HG03103 (cell line): ENCODE measurements at regions not wholly inside any gene's neighbourhood (a gene's known extent, or its start where the extent isn't known, plus 50 kb on each side); places are given as distances from the start of the nearest gene placed in this dataset.
"Not testable (repeated sequence)": the region's sequence is repeated elsewhere in the genome, so short reads cannot be mapped to it uniquely, and the experiment has no call there.

ENCODE experiments used
- ATAC-seq: cut with Tn5 transposase; IDR thresholded peaks from one replicate; pipeline ENCODE4 v1.9.1; 2021; ENCODE audit warnings: low read depth; ENCODE audit not compliant: unreplicated experiment

DNA sequence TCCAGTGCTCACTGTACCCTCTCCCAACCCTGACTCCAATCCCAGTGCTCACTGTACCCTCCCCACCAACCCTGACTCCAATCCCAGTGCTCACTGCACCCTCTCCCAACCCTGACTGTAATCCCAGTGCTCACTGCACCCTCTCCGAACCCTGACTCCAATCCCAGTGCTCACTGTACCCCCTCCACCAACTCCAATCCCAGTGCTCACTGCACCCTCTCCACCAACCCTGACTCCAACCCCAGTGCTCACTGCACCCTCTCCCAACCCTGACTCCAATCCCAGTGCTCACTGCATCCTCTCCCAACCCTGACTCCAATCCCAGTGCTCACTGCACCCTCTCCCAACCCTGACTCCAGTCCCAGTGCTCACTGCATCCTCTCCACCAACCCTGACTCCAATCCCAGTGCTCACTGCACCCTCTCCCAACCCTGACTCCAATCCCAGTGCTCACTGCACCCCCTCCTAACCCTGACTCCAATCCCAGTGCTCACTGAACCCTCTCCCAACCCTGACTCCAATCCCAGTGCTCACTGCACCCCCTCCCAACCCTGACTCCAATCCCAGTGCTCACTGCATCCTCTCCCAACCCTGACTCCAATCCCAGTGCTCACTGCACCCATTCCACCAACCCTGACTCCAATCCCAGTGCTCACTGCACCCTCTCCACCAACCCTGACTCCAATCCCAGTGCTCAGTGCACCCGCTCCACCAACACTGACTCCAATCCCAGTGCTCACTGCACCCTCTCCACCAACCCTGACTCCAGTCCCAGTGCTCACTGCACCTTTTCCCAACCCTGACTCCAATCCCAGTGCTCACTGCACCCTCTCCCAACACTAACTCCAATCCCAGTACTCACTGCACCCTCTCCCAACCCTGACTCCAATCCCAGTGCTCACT, 136.3 kb upstream of the ZNF618 start:
- not testable (repeated sequence) for ATAC-seq

DNA sequence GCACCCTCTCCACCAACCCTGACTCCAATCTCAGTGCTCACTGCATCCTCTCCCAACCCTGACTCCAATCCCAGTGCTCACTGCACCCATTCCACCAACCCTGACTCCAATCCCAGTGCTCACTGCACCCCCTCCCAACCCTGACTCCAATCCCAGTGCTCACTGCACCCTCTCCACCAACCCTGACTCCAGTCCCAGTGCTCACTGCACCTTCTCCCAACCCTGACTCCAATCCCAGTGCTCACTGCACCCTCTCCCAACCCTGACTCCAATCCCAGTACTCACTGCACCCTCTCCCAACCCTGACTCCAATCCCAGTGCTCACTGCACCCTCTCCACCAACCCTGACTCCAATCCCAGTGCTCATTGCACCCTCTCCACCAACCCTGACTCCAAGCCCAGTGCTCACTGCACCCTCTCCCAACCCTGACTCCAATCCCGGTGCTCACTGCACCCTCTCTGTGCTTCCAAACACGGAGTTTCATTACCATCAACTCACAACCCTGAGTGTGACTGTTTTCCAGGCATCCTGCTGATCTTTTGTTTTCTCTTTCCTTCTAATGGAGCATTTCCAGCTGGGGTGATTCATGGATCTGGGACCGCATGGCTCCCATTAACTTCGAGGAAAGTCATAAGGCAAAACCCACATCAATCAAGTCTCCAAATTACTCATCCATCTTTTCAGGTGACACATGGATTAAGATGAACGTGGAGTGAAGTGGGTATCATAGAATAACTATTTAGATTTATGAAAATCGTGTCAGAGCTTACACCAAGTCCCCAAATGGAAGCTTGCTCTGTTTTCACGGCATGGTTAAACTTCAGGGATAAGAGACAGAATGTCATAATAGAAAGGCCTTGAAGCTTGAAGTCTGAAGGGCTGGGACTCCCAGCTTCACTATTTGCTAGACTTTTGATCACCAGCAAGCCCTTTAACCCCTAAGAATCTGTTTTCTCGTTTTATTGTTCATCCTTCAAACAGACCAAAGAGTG, 135.3 kb upstream of the ZNF618 start:
- ATAC-seq = not testable (repeated sequence)

DNA sequence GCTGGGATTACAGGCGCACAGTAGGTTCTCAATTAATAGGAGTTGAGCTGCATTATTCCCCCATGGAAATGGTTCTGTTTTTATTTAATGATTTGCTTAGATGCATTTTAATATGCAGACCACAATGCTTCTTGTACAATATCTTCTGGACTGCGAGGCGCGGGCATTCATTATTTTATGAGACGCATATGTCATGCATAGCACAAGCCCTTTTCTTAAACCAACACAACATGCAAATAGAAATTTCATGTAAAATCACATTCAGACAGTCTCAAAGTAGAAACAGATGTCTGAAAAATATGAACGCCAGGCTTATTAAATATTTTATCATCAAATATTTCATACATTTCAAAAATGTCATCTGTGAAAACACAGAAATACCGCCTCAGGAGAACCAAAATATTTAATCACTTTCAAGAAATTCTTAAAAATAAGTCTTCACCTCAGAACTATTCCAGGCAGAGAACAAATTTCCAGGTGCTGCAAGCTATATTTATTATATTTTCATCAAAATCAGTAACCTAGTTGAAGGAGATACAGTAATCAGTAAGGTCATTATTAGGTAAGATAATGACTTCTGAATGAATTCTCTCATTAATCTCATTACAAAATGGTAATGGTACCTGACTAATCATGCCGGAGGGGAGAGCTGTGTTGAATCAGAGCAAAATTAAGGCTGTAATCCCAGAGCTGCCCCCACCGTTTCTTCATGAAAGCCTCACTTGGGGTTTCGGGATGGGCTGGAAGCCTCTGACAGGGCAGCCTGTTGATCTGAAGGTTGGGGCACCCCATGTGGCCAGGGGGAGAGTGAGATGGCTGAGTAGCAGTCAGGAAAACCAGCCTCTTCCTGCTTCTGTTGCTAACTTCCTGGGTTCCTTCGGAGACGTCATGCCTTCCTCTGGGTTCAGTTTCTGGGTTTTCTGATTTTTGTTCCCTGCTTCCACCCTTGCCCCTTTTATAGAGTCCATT, 133.9 kb upstream of the ZNF618 start:
- ATAC-seq = no peak

DNA sequence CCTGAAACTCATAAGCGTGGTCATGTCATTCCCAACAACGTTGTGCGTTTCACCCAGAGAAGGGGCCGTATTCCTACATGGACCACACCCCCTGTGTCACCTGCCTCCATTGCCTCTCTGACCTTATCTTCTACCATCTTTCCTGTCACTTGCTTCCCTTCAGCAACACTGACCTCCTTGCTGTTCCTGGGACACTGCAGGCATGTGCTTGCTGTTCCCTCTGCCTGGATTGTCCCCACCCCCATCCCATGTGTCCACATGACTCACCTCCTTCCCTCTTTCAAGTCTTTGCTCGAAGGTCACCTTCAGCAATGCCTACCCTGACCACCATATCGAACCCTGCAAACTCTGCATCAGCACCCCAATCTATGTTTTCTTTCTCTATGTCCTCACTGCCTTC, 133.2 kb upstream of the ZNF618 start:
- no peak for ATAC-seq

- no peak for ATAC-seq
Measured at GRCh38 chr9:113746486-113746885, 129.6 kb upstream of the ZNF618 start.

- no peak for ATAC-seq
Measured at GRCh38 chr9:113748135-113748534, 128.0 kb upstream of the ZNF618 start.

- no peak for ATAC-seq
Measured at GRCh38 chr9:113753398-113754119, 122.5 kb upstream of the ZNF618 start.

GRCh38 chr9:113754739-113755138, 121.4 kb upstream of the ZNF618 start:
- no peak for ATAC-seq

- ATAC-seq = no peak
Measured at GRCh38 chr9:113755433-113755832, 120.7 kb upstream of the ZNF618 start.

- ATAC-seq = no peak
Measured at GRCh38 chr9:113756476-113757192, 119.5 kb upstream of the ZNF618 start.

DNA sequence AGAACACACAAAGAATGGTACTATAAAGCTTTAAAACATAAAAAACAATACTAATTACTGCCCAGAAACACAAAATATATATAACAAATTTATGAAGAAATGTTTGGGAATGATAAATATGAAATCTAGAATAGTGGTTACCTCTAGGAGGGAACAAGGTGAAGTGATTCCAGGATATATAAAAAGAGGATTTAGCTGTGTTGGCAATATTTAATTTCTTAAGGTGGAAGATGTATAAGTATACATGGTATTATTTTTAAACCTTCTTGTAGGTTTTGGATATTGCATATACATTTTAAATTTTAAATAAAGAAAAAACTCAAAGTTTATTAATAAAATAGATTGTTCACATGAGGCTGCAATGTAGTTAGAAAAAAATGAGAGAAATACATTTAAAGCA, 112.7 kb upstream of the ZNF618 start:
- no peak for ATAC-seq

DNA sequence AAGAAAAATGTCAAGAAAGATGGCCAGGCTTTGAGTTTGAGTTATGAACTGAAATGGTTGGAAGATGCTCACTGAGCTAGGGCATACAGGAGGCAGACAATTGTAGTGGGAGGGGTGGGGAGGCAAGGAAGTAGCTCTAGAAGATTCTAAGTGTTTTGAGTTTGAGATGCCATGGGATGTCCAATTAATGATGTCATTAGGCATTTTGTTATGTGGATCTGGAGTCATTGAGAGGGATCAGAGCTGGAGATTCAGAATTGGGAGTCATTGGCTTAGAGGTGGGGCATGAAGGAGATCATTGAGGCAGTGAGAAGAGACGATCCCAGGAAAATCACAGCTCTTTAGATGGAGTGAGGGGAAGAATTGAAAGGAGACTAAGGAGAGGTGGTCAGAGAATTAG, 111.5 kb upstream of the ZNF618 start:
- no peak for ATAC-seq

GRCh38 chr9:113769412-113769811, 106.7 kb upstream of the ZNF618 start:
- no peak for ATAC-seq

DNA sequence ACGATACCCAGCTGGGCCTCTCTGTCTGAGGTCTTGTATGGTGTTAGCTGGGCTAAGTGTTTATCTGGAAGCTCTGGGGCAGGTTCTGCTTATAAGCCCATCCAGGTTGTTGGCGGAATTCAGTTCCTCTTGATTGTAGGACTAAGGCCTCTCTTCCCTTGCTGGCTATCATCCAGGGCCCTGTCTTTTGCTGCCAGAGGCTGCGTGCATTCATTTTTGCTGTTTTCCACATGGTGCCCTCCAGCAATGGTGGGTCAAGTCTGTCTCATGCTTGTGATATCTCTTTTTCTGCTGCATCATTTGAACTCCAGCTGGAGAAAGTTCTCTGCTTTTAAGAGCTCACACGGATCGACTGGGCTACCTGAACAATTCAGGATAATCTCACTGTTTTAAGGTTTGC, 105.7 kb upstream of the ZNF618 start:
- no peak for ATAC-seq

DNA sequence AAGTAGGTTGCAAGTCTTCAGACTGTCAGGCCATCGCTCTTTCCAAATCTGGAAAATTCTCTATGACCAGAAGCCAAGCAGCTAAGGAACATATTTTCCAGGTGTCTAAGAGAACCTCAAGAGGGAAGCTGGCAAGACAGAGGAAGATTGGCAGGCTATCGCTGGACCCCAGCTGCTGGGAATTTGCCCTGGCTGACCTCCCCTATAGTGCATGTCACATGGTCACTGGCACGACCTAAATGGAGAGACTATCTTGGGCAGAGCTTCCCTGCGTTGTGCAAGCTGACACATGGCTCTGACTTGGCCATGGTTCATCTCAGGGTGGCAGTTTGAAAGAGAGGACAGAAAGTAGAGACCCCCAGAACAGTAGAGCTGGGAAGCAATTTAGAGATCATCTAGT, 104.9 kb upstream of the ZNF618 start:
- no peak for ATAC-seq

DNA sequence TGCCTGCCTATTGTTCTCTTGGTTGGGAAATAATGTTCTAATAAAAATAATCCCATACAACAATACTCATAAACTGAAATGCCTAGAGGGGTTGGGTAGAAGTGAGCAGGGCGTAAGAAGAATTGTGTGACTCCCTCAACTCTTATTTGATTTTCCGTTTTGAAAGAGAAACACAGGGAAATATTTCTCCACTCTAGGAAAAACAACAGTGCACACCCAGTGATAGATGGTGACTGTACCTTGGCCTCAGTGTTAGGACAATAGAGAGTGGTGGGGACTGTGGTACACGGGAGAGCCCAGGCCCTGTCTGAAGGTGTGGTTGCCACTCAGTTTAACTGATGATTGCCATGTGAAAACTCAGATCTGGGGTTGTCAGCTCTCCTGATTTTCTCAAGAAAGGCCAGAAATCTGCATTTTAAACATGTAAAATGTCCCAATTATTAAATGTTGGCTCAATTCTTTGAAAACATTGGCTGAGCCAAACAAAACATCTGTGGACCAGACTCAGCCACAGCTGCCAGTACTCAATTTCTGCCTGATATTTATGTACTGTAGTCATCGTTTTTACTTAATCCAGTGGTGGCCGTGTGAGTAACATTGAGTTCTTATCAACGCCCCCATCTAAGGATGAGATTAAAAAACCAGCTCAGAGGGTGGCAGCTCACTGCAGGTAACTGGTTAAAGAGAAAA, 103.8 kb upstream of the ZNF618 start:
- no peak for ATAC-seq

DNA sequence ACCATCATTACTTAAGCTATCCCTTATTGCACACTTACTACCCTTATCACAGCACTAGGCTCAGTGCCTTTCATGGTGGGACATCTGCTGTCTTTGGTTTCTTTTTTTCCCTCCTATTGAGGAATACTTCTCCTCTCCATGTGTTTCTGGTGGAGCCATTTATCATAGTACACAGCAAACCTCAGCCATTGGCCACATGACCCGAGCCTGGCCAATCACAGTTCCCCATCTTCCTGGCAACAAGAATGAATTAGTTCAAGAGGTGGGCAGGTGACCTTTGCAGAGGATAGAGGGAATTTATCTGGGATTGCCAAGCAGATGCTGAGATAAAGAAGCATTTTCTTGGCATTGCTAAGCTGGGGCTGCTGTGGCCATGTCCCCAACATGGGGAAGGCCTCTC, 101.1 kb upstream of the ZNF618 start:
- no peak for ATAC-seq

GRCh38 chr9:113775749-113776148, 100.4 kb upstream of the ZNF618 start:
- ATAC-seq = no peak
